ENCODE measurements at regions not wholly inside any gene's neighbourhood (a gene's known extent, or its start where the extent isn't known, plus 50 kb on each side); places are given as distances from the start of the nearest gene placed in this dataset.

DNA sequence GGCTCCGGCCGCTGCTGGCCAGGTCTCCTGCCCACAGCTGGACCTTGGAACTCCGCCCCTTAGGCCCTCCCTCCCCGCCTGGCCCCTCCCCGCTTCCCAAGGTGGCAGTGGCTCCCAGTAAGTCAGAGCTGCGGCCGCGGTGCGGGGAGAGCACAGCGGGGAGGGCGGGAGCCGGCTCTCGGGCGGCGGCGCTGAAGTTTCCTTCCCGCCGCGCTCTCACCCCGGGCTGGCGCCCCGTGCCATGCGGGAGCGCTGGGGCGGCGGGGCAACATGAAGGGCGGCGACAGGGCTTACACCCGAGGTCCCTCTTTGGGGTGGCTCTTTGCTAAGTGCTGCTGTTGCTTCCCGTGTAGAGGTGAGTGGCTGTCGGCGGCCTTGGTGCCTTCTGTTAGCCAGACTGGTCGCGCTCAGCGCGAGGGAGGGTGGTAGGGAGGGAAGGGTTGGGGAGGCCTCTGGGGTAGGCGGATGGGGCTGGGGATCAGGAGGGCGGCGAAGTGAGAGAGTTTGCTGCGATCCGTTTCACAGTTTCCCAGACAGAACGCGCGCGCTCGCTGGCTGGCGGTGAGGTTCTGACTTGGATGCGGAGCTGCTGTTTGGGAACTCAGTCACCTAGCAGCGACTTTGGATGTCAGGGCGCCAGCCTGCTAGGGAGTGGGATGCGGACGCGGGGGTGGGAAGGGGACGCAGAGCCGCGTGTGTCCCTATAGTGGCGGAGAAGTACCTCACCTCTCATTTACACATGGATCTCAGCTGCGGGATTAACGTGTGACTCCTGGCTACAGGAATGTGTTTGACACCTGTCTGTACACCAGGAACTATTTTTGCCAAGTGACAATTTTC is 145.5 kb upstream of the UMPS start (continued):
- TF ChIP-seq, protein P1, sequence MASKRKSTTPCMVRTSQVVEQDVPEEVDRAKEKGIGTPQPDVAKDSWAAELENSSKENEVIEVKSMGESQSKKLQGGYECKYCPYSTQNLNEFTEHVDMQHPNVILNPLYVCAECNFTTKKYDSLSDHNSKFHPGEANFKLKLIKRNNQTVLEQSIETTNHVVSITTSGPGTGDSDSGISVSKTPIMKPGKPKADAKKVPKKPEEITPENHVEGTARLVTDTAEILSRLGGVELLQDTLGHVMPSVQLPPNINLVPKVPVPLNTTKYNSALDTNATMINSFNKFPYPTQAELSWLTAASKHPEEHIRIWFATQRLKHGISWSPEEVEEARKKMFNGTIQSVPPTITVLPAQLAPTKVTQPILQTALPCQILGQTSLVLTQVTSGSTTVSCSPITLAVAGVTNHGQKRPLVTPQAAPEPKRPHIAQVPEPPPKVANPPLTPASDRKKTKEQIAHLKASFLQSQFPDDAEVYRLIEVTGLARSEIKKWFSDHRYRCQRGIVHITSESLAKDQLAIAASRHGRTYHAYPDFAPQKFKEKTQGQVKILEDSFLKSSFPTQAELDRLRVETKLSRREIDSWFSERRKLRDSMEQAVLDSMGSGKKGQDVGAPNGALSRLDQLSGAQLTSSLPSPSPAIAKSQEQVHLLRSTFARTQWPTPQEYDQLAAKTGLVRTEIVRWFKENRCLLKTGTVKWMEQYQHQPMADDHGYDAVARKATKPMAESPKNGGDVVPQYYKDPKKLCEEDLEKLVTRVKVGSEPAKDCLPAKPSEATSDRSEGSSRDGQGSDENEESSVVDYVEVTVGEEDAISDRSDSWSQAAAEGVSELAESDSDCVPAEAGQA (IDR thresholded peaks at IDR 0.05; ENCODE audit: low read depth) = no peak
- TF ChIP-seq, protein P1 (CRISPR knock-in tag; IDR thresholded peaks at IDR 0.05; ENCODE audit: borderline replicate concordance) = no peak
- no peak for TF ChIP-seq ZNF431 (CRISPR knock-in tag; IDR thresholded peaks at IDR 0.05; ENCODE audit: borderline replicate concordance, low read depth)
- no peak for TF ChIP-seq NFIC (IDR thresholded peaks at IDR 0.05; ENCODE audit: low read length)
- TF ChIP-seq ZNF792 (CRISPR knock-in tag; IDR thresholded peaks at IDR 0.05) = peak; percentile 68; the same call in 1 of the 2 replicates
- TF ChIP-seq ELF4 (CRISPR knock-in tag; IDR thresholded peaks at IDR 0.05; ENCODE audit: borderline replicate concordance) = no peak
- TF ChIP-seq, protein P2, sequence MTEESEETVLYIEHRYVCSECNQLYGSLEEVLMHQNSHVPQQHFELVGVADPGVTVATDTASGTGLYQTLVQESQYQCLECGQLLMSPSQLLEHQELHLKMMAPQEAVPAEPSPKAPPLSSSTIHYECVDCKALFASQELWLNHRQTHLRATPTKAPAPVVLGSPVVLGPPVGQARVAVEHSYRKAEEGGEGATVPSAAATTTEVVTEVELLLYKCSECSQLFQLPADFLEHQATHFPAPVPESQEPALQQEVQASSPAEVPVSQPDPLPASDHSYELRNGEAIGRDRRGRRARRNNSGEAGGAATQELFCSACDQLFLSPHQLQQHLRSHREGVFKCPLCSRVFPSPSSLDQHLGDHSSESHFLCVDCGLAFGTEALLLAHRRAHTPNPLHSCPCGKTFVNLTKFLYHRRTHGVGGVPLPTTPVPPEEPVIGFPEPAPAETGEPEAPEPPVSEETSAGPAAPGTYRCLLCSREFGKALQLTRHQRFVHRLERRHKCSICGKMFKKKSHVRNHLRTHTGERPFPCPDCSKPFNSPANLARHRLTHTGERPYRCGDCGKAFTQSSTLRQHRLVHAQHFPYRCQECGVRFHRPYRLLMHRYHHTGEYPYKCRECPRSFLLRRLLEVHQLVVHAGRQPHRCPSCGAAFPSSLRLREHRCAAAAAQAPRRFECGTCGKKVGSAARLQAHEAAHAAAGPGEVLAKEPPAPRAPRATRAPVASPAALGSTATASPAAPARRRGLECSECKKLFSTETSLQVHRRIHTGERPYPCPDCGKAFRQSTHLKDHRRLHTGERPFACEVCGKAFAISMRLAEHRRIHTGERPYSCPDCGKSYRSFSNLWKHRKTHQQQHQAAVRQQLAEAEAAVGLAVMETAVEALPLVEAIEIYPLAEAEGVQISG (CRISPR knock-in tag; IDR thresholded peaks at IDR 0.05) = no peak; the same call in 1 of the 2 replicates
- TF ChIP-seq ZBTB20 (CRISPR knock-in tag; IDR thresholded peaks at IDR 0.05; ENCODE audit: borderline replicate concordance, low read depth) = no peak
- TF ChIP-seq, protein P3, sequence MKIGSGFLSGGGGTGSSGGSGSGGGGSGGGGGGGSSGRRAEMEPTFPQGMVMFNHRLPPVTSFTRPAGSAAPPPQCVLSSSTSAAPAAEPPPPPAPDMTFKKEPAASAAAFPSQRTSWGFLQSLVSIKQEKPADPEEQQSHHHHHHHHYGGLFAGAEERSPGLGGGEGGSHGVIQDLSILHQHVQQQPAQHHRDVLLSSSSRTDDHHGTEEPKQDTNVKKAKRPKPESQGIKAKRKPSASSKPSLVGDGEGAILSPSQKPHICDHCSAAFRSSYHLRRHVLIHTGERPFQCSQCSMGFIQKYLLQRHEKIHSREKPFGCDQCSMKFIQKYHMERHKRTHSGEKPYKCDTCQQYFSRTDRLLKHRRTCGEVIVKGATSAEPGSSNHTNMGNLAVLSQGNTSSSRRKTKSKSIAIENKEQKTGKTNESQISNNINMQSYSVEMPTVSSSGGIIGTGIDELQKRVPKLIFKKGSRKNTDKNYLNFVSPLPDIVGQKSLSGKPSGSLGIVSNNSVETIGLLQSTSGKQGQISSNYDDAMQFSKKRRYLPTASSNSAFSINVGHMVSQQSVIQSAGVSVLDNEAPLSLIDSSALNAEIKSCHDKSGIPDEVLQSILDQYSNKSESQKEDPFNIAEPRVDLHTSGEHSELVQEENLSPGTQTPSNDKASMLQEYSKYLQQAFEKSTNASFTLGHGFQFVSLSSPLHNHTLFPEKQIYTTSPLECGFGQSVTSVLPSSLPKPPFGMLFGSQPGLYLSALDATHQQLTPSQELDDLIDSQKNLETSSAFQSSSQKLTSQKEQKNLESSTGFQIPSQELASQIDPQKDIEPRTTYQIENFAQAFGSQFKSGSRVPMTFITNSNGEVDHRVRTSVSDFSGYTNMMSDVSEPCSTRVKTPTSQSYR (CRISPR knock-in tag; IDR thresholded peaks at IDR 0.05; ENCODE audit: borderline replicate concordance) = no peak
- TF ChIP-seq, protein P4, sequence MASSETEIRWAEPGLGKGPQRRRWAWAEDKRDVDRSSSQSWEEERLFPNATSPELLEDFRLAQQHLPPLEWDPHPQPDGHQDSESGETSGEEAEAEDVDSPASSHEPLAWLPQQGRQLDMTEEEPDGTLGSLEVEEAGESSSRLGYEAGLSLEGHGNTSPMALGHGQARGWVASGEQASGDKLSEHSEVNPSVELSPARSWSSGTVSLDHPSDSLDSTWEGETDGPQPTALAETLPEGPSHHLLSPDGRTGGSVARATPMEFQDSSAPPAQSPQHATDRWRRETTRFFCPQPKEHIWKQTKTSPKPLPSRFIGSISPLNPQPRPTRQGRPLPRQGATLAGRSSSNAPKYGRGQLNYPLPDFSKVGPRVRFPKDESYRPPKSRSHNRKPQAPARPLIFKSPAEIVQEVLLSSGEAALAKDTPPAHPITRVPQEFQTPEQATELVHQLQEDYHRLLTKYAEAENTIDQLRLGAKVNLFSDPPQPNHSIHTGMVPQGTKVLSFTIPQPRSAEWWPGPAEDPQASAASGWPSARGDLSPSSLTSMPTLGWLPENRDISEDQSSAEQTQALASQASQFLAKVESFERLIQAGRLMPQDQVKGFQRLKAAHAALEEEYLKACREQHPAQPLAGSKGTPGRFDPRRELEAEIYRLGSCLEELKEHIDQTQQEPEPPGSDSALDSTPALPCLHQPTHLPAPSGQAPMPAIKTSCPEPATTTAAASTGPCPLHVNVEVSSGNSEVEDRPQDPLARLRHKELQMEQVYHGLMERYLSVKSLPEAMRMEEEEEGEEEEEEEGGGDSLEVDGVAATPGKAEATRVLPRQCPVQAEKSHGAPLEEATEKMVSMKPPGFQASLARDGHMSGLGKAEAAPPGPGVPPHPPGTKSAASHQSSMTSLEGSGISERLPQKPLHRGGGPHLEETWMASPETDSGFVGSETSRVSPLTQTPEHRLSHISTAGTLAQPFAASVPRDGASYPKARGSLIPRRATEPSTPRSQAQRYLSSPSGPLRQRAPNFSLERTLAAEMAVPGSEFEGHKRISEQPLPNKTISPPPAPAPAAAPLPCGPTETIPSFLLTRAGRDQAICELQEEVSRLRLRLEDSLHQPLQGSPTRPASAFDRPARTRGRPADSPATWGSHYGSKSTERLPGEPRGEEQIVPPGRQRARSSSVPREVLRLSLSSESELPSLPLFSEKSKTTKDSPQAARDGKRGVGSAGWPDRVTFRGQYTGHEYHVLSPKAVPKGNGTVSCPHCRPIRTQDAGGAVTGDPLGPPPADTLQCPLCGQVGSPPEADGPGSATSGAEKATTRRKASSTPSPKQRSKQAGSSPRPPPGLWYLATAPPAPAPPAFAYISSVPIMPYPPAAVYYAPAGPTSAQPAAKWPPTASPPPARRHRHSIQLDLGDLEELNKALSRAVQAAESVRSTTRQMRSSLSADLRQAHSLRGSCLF (CRISPR knock-in tag; IDR thresholded peaks at IDR 0.05; ENCODE audit: borderline replicate concordance) = no peak
- TF ChIP-seq HNRNPH1 (optimal IDR thresholded peaks at IDR 0.05; ENCODE audit: low read depth, low read length) = no peak

All from HepG2 (cell line).